Muscle layer of colon (tissue), 2 donors: ENCODE measurements at regions not wholly inside any gene's neighbourhood (a gene's known extent, or its start where the extent isn't known, plus 50 kb on each side); places are given as distances from the start of the nearest gene placed in this dataset.

Experiments
- H3K27ac ChIP-seq: one replicate; pipeline ENCODE4 v1.7.0; 2013; ENCODE audit warnings: low read depth, mild to moderate bottlenecking, low read length, moderate library complexity
- H3K27me3 ChIP-seq, 2 donors: one replicate each; pipeline ENCODE4 v1.7.0; 2013; ENCODE audit warnings: low read length in 2 of 2, mild to moderate bottlenecking in 2 of 2; ENCODE audit not compliant: insufficient read depth in 2 of 2, control insufficient read depth in 1 of 2
- H3K36me3 ChIP-seq: one replicate; pipeline ENCODE4 v1.7.0; 2013; ENCODE audit warnings: mild to moderate bottlenecking, low read length; ENCODE audit not compliant: insufficient read depth
- H3K4me1 ChIP-seq: one replicate; pipeline ENCODE4 v1.7.0; 2013; ENCODE audit warnings: mild to moderate bottlenecking, low read length; ENCODE audit not compliant: insufficient read depth
- H3K4me3 ChIP-seq, 2 donors: one replicate each; pipeline ENCODE4 v1.7.0; 2013; ENCODE audit warnings: low read length in 2 of 2, low read depth in 1 of 2, mild to moderate bottlenecking in 1 of 2, moderate library complexity in 1 of 2
- H3K9ac ChIP-seq: one replicate; pipeline ENCODE4 v1.7.0; 2013; ENCODE audit warnings: low read length
- H3K9me3 ChIP-seq: one replicate; pipeline ENCODE4 v1.7.0; 2013; ENCODE audit warnings: mild to moderate bottlenecking, low read length
- donor health status: abdominal sarcoma.
- donor health status: Adenocarcinoma of cecum.

GRCh38 chr3:46129588-46130272, 78.4 kb downstream of the CCR1 start:
- H3K27ac ChIP-seq, result no peak overlapping the region
- H3K27me3 ChIP-seq, result no peaks in the 10 kb centered on the region
- H3K4me1 ChIP-seq, result no peaks in the 10 kb centered on the region
- no peak overlapping the region for H3K4me3 ChIP-seq
- H3K9me3 ChIP-seq, result no peaks in the 10 kb centered on the region
- H3K36me3 ChIP-seq, result no peaks in the 10 kb centered on the region
- H3K9ac ChIP-seq, result no peak overlapping the region

- Histone ChIP-seq H3K27ac (no peak overlapping the region), H3K4me1 (no peaks in the 10 kb centered on the region), H3K27me3 (no peaks in the 10 kb centered on the region), H3K9me3 (no peaks in the 10 kb centered on the region), H3K36me3 (no peaks in the 10 kb centered on the region), H3K9ac (no peak overlapping the region), H3K4me3 (no peak overlapping the region)
Observed at GRCh38 chr3:46127503-46127902, 80.6 kb downstream of the CCR1 start.

- Histone ChIP-seq H3K36me3 (no peaks in the 10 kb centered on the region), H3K4me1 (no peaks in the 10 kb centered on the region), H3K9ac (no peak overlapping the region), H3K4me3 (peak overlapping the region in 1 of 2 donors; percentile 7), H3K9me3 (no peaks in the 10 kb centered on the region), H3K27ac (no peak overlapping the region), H3K27me3 (no peaks in the 10 kb centered on the region)
Observed at GRCh38 chr3:46124216-46125177, 83.6 kb downstream of the CCR1 start.

GRCh38 chr3:46123646-46124045, 84.5 kb downstream of the CCR1 start:
- Histone ChIP-seq H3K36me3 (no peaks in the 10 kb centered on the region), H3K27me3 (no peaks in the 10 kb centered on the region), H3K9me3 (no peaks in the 10 kb centered on the region), H3K4me1 (no peaks in the 10 kb centered on the region), H3K4me3 (peak overlapping the region in 1 of 2 donors; percentile 7), H3K9ac (no peak overlapping the region), H3K27ac (peak overlapping the region; percentile 2)

GRCh38 chr3:46122091-46122490, 86.0 kb downstream of the CCR1 start:
- no peaks in the 10 kb centered on the region for H3K36me3 ChIP-seq
- H3K9ac ChIP-seq, result no peak overlapping the region
- no peaks in the 10 kb centered on the region for H3K27me3 ChIP-seq
- no peak overlapping the region for H3K4me3 ChIP-seq
- H3K9me3 ChIP-seq, result no peaks in the 10 kb centered on the region
- no peak overlapping the region for H3K27ac ChIP-seq
- no peaks in the 10 kb centered on the region for H3K4me1 ChIP-seq

- no peak overlapping the region for H3K27ac ChIP-seq
- H3K36me3 ChIP-seq, result no peaks in the 10 kb centered on the region
- no peaks in the 10 kb centered on the region for H3K9me3 ChIP-seq
- H3K4me3 ChIP-seq, result no peak overlapping the region
- H3K27me3 ChIP-seq, result no peaks in the 10 kb centered on the region
- H3K9ac ChIP-seq, result no peak overlapping the region
- H3K4me1 ChIP-seq, result peaks cover 6% of the 10 kb centered on the region
Observed at GRCh38 chr3:46120983-46121382, 87.1 kb downstream of the CCR1 start.

- no peak overlapping the region for H3K4me3 ChIP-seq
- H3K36me3 ChIP-seq, result no peaks in the 10 kb centered on the region
- H3K9ac ChIP-seq, result no peak overlapping the region
- H3K27ac ChIP-seq, result no peak overlapping the region
- peaks cover 6% of the 10 kb centered on the region for H3K4me1 ChIP-seq
- no peaks in the 10 kb centered on the region for H3K9me3 ChIP-seq
- no peaks in the 10 kb centered on the region for H3K27me3 ChIP-seq
Observed at GRCh38 chr3:46119709-46120498, 88.2 kb downstream of the CCR1 start.

- Histone ChIP-seq H3K4me1 (peaks cover 6% of the 10 kb centered on the region), H3K27me3 (no peaks in the 10 kb centered on the region), H3K4me3 (no peak overlapping the region), H3K36me3 (no peaks in the 10 kb centered on the region), H3K27ac (no peak overlapping the region), H3K9me3 (no peaks in the 10 kb centered on the region), H3K9ac (no peak overlapping the region)
Observed at GRCh38 chr3:46119253-46119652, 88.9 kb downstream of the CCR1 start.

GRCh38 chr3:46116996-46117395, 89.7 kb upstream of the XCR1 start:
- no peak overlapping the region for H3K9ac ChIP-seq

GRCh38 chr3:46114323-46114988, 87.2 kb upstream of the XCR1 start:
- no peaks in the 10 kb centered on the region for H3K36me3 ChIP-seq
- H3K9ac ChIP-seq, result no peak overlapping the region
- no peak overlapping the region for H3K27ac ChIP-seq
- H3K4me3 ChIP-seq, result no peak overlapping the region
- no peaks in the 10 kb centered on the region for H3K9me3 ChIP-seq
- H3K4me1 ChIP-seq, result peaks cover 13% of the 10 kb centered on the region
- no peaks in the 10 kb centered on the region for H3K27me3 ChIP-seq

More at GRCh38 chr3:46116996-46117395, 89.7 kb upstream of the XCR1 start:
- H3K4me3 ChIP-seq, result no peak overlapping the region
- H3K9me3 ChIP-seq, result no peaks in the 10 kb centered on the region
- peaks cover 6% of the 10 kb centered on the region for H3K4me1 ChIP-seq
- no peak overlapping the region for H3K27ac ChIP-seq
- no peaks in the 10 kb centered on the region for H3K36me3 ChIP-seq
- no peaks in the 10 kb centered on the region for H3K27me3 ChIP-seq

GRCh38 chr3:46113608-46114007, 86.3 kb upstream of the XCR1 start:
- H3K36me3 ChIP-seq, result no peaks in the 10 kb centered on the region
- no peak overlapping the region for H3K9ac ChIP-seq
- no peak overlapping the region for H3K27ac ChIP-seq
- H3K4me3 ChIP-seq, result no peak overlapping the region
- peaks cover 13% of the 10 kb centered on the region for H3K4me1 ChIP-seq
- no peaks in the 10 kb centered on the region for H3K27me3 ChIP-seq
- H3K9me3 ChIP-seq, result no peaks in the 10 kb centered on the region
